Cerebellar cortex (tissue), 1 donor: ENCODE measurements at regions not wholly inside any gene's neighbourhood (a gene's known extent, or its start where the extent isn't known, plus 50 kb on each side); places are given as distances from the start of the nearest gene placed in this dataset.

Source experiments
- DNase-seq: peaks from one replicate; pipeline ENCODE4 v3.0.0-alpha.2; 2015; ENCODE audit warnings: low spot score

DNA sequence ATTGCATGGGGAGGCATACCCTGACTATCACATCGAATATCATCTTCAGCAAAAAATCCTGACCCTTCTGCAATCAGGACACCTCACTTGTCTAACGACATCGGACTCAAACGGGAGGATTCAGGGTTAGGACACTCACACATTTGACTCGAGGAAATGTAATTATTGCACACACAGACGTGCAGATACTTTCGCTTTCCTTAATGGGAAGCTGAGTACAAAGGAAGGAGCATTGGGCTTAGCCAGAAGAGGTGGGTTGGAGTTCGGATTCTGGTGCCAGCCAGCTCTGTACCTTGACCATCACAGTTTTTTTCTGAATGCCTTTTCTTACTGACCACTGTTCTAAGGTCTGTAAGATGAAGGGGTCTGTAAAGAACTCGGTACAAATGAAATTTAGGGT is 260.4 kb downstream of the GALC start:
- no peak for DNase-seq

DNA sequence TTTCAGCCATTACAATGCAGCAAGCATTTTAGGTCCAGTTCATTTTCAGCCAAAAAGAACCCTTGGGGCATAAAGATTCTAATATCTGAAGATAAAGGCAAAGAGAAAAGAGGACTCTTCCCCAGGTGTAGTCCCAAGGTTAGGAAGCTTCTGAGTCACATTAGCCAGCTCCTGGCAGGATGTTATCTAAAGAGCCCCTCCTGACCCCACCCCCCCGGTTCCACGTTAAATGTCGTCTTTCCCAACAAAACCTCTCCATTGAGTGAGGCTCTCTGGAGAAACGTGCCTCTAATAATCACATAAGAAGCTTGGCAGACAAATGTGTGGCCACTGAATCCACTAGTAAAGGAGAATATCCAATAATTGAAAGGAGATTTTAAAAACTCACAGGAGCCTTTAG is 267.7 kb downstream of the GALC start:
- DNase-seq: no peak

DNA sequence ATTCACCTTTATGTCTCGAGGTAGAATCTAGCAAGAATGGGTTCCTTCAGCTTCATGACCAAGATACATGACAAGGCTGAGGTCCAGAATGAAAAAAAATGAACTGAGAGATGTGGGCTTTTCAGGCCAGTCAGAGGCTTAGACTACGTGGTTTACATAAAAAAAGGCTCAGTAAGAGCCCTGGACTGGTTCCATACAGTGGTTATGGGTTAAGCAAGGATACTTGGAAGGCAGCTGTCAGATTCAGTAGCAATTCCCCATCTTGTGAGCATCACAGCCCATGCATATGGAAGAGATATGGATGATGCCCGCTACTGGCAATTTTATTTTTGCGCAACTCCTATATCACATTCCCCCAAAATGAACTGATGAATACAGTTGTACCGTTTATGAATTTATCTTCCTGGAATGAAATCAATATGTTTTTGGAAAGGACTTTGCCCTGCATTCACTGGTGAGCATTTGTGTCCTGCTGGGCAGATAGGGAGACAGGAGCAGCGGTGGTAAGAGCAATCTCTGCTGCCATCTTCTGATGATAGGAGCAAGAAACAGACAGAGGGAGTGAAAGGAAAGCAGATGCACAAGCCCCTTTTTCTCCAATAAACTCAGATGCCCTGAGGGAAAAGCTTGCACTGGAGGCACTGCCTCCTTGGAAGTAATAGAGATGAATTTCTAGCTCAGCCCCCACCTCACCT is 280.4 kb downstream of the GALC start:
- DNase-seq: no peak

DNA sequence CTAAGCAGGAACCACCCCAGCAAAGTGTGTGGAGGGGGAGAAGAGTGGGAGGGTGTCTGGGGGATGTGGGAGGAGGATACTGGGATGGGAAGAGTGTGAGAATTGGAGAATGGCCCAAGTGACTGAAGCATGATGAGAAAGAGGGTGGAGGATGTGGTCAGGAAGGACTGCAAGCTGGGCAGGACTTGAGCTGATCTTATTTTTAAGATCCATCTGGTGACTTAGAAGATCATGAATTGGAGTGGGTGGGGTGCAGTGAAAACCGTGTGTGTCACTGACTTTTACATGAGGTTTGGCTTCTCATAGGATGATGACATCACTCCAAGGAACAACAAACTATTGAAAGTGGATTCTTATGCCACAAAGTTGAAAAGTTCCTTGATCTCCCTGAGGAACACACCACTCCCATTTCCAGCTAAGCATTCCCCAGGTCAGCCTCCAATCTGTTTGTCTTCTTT is 287.5 kb downstream of the GALC start:
- no peak for DNase-seq

DNA sequence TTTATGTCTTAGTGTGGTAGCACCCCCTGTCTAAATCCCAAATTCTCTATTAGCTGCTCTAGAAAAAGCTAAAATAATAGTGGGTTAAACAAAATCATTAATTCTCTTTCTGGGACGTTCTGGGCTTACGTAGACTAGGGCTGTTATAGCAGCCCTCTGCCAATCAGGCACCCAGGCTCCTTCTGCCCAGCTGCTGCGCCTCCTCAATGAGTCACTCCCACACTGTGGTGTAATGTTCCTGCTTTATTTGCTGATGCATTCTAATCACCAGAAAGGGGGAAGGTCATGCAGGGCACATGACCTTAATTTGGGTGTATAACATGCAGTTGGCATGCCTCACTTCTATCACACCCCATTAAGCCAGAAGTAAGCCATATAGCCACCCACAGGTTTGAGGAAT is 294.5 kb downstream of the GALC start:
- DNase-seq: no peak

DNA sequence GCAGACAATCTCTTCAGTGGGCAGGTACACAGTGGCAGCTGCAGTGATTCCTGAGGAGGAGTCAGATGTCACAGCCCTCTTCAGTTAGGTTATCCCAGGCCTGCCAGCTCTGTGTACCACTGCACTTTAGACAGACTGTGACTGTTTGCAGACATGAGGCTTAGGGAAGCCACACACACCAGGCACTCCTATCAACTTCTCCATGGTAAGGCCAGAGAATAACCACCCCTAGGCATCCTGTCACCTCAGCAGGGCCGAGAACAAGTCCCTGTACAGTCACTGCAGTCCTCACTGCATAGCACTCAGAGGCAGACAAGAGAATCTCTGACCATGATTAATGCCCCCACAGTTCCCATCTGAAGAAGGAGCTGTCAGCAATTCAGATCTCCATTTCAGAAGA is 296.5 kb downstream of the GALC start:
- DNase-seq: no peak

DNA sequence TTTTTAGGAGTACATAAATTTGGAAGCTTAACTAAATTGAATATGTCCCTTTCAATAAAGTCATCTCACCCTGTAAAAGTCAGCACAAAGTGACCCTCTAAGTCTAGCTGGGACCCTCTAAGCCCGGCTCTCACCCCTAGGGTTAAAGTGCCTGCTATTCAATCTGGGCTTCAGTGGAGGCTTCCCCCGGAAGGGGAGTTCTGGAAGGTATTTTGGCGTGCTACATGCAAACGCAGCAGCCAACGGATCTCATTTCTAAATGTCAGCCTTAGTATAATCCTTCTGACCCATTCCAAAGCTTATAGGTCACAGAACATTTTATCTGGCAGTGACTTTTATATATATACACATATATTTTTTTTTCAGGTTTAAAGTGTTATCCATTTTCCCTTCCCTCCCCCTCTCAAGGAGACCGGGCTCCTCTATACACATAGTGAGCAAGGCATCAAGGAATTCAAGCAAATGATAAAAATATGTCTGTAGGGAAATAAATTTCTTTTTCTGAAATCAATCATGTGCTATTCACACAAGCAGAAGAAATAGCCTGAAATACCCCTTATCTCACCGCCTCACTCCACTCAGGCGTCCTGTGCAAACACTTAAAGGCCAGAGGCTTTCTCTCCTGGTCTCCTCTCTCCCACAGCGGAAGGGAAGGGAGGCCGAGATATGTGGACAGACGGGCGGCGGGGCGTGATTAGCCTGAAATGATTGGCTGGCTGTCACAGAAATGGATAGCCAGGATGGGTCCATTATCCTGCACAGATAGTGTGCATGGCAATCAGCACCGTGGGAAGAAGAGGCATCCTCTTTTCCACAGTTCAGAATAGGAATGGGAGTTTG is 301.7 kb downstream of the GALC start:
- DNase-seq: no peak

DNA sequence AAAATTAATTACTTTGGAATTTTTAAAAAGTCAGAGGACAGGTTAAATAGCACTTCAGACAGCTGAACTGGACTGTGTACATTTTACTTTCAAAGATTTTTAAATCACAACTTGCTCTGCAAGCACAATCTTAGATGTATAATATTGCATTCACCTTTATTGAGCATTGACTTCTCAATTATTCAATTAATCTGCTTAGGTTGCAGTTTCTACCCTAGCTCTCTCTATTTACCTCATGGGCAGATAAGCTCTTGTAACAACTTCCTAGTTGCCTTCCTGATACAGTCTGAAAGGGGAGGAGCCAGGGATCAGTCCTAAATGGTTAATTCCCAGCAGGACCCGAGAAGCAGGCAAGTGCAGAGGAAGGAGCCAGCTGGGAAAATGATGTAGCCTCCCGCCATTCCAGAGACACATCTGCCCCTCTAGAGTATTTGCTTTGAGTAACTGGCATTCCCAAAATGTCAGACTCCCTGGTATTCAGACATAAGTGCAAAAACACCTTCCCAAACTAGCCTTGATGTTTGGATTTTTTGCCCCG is 302.8 kb downstream of the GALC start:
- no peak for DNase-seq

DNA sequence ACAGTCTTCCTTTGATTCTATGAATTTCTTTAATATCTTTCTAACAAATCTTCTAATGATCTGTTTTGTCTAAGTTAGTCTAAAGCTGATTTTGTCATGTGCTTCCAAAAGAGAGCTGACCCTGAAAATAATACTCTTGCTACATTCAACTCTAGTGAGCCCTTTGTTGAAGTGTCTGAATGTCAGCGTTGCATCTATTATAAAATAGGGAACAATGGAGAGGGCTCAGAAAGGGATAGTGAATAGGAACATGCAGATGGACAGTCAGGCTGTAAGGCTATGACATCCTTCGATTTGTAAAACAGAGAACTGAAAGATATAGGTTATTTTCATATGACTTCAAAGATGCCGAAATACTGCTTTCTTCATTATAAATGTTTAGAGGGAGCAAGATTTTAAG is 304.5 kb downstream of the GALC start:
- DNase-seq: no peak

DNA sequence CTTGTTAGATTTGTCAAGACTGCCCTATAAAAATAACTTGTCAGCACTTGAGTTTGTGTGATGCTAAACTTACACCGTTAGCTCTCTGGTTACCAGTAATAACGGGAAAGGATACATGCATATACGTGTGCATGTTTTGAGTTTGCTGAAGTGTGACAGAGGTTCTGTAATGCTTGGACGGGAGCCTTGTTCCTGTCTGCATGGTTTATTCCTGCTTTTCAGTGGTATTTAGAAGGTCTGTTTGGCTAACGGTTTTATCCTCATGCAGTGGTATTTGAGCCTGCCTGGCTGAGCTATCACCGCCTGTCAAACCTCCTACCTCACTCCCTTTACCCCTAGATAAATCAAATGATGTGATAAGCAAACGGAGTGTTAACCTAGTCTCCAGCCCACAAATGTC is 305.6 kb downstream of the GALC start:
- no peak for DNase-seq

DNA sequence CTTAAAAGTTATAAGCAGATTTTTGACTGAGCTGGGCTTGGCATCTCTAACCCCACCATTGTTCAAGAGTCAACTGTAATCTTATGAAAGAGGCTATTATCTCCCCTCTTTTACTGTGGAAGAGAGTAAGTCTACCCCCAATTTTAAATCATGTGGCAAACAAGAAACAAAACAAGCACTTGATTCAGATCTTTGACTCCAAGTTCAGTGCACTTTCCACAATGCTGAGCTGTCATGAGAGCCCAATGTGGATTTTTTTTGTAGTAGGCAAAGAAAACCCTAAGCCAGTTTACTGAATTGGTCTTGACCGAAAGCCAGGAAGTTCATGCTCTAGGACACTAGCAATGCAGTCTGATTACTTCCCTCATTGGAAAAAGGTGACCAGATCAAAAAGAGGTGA is 306.2 kb downstream of the GALC start:
- no peak for DNase-seq

DNA sequence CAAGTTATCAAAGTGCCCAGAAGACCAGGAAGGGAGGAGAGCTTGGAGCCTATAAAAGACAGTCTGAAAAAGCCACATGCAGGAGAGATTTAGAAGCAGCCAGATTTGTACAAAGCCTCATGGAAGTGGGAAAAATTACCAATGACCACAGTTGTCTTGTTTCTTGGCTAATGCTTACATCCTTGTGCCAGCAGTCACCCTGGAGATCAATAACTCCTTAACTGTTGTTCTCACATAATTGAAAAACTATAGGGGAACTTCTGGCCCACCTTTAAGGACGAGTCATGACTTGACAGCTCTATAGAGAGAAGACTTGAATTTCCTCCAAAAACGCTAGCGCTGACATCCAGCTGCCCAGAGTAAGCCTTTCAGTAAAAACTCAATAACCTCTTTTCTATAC is 313.1 kb downstream of the GALC start:
- no peak for DNase-seq

DNA sequence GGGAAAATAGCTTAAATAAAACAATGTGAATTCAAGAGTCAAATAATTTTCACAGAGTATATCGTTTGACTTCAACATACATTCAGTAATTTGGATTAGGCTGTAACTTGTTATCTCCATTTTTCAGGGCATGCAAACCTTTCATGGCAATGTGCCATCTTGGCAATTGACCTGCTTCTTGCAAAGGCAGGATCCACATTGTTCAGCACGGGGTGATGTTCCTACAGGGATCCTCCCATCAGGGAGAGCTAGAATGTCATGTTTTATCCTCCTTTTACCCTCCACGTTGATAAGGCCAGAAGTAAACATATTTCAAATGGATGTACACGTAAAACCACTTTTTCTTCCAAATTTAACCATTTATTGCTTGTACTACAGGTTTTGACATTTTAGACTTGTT is 314.4 kb downstream of the GALC start:
- DNase-seq: no peak

DNA sequence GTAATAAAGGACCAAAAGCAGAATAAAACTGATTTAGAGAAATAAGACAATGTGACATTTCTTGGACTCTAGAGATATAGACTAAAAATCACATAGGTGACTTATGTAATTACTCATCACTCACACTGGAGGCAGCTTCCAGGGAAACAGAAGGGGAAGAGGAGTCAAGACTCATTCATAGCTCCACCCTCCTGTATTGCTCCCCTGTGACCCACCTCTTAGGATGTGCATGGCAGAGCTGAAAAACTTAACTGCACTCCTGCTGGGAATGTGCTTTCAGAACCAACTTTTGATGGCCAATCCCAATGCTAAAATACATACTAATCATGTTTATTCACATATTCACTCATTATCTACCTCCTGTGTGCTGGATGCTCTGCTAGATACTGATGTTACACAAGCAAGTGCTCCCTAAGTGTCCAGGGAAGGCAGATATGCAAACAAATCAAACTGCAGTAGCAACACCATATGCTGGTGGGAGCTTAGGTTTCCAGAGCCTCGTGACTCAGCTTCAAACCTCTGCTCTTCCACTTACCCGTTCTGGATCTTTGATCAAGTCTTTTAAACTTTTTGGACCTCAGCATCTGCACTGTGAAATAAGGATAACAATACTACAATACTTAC is 316.1 kb downstream of the GALC start:
- DNase-seq: no peak

DNA sequence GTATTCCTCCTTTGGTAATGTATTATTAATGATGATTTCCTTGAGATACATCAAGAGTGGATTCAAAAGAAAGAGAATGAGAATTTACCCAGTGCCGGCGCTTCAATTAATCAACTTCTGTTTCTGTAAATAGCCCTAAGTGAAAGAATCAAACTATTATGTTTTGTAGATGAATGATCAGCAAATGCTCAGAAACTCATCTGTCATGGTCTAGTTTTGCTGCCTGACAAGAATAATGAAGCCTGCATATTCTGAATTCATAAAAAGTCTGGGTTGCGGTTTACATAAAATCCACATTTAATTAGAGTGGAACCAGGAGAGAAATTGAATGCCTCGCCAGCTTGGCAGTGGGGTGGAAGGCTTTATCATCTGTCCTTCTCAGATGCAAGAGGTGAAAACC is 325.3 kb downstream of the GALC start:
- no peak for DNase-seq

DNA sequence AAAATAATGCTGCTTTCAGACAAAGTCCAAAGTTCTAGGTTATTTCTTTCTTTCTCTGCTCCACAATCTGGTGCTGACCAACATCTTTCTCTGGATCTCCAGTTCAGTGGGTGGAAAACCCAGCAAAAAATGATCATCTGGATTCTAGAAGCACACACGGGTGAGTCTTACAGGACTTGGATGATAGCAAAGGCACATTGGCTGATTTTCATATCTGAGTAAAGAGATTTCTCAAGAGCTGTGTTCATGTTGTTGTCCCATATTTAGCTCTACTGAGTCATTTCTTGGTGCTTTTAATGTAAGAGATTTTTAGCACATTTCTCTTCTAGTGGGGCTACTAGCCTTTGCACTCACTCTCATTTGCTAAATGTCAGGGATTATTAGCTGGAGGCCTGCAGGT is 336.7 kb downstream of the GALC start:
- no peak for DNase-seq

DNA sequence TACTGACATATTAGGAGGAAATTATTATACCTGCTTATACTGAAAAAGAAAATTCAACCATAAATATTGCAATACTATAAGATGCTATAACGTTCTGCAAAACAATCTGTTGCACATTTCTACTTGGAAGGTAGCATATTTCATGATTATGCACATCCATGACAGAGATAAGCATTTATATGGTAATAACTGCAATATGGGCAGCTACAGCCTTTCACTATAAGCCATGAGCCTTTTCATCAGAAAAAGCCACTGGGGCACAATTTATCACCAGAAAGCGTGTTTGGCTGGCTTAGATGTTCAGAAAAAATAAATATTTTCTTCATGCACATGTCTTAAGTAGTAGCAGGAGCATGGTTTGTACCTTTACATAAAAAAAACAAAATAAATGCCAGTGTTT is 340.7 kb downstream of the GALC start:
- no peak for DNase-seq

DNA sequence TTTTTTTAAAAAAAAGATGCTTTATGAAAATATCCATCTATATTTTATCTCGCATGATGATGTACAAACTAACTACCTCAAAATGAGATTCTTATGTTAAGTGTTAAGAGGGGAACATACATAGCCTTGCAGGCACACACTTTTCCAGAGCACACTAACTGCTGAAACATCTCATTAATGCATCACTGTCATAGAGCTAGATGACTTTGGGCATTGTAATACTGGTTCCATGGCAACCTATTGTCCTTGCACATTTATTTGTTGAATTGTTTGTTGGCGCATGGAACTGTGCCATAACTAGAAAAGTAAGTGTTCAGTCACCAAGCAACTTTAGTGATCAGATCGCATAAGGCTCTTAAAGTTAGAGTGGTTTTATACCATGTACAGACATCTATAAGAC is 348.3 kb downstream of the GALC start:
- no peak for DNase-seq

DNA sequence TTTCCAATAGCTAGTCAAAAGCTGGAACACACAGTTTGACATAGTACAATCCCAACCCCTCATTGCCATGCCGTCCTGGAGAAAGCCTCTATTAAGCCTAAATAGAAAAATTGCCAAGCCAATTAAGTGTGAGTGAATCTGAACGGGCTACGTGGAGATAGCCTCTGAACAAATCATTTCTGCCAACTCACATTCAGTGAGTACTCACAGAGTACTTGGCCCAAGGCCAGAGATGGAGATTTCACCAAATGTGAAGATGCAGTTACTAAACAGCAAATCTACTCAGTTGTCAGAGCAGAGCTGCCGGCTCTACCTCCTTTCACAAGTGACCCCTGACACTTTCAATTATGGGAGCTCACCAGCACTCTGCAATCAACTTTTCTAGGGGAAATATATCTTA is 350.0 kb downstream of the GALC start:
- peak; percentile 4 for DNase-seq

DNA sequence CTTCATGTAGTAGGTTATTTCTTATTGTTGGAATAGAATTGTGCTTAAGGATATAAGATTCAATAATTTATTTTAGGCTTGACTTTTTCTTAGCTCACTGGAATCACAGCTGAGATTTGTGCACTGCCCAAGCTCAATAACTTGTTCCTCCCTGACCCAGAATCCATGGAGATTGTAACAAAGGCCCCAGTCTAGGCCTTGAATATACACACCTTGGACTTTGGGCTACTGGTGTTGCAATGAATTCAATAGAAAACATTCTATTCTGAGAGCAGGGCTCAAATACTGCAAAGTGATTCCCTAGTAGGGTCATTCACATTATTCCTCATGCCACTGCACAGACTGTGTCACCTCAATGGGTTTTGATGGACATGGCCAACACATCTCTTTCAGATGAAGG is 352.4 kb downstream of the GALC start:
- DNase-seq: no peak

DNA sequence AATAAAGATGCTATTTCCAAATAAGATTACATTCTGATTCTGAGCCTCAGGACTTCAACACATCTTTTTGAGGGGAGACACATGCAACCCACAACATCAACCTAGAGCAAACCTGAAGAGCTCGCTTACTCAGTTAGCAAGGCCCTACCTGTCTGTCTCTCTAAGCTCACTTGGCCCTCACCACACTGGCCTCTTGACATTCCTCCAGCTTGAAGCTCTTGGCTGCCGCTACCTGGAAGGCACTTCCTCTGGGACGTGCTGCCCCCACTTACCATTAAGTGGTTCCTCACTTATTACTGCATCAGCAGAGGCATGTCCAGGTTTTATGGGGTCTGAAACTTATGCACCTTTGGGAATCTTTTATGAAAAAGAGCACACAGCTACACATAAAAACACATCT is 354.8 kb downstream of the GALC start:
- DNase-seq: no peak

DNA sequence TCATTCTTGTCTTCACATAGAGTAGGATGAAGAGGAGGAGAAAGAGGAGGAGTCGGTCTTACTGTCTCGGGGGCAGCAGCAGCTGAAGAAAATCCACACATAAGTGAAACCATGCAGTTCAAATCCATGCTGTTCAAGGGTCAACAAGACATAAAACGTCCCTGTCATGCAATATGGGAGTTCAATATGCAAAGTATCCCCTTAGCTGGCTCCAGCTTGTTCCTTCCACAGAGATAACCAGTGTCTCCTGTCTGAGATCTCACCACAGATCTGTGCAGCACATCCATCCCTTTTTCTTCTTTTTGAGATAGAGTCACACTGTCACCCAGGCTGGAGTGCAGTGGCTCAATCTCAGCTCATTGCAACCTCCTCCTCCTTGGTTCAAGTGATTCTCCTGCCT is 357.5 kb downstream of the GALC start:
- no peak for DNase-seq

DNA sequence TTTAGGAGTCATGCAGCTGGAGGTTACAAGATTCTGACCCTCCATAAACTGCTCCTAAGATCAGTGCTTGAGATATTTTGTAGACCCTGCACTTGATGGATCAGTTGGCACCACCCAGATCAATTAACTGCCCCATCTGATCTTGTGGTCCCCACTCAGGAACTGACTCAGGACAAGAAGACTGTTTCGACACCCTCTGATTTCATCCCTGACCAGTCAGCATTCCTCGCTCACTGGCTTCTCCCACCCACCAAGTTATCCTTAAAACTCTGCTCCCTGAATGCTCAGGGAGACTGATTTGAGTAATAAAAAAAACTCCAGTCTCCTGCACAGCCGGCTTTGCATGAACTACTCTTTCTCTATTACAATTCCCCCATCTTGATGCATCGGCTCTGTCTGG is 360.2 kb downstream of the GALC start:
- DNase-seq: no peak
